ENCODE measurements at regions not wholly inside any gene's neighbourhood (a gene's known extent, or its start where the extent isn't known, plus 50 kb on each side); places are given as distances from the start of the nearest gene placed in this dataset.
"Not testable (repeated sequence)": the region's sequence is repeated elsewhere in the genome, so short reads cannot be mapped to it uniquely, and the experiment has no call there.

- DNase-seq (ENCODE audit: low read depth in 1 of 2, low spot score in 1 of 2) = no peak
- H3K27me3 ChIP-seq (ENCODE audit: insufficient read depth, poor library complexity, severe bottlenecking) = no peaks in the 10 kb centered on the region
- H3K27ac ChIP-seq (replicated peaks) = no peak overlapping the region
- TF ChIP-seq CTCF (IDR thresholded peaks at IDR 0.05; ENCODE audit: insufficient read depth, low read length) (no peak), GABPA (IDR thresholded peaks at IDR 0.05; ENCODE audit: low read depth) (no peak), POLR2AphosphoS5 (IDR thresholded peaks at IDR 0.05; ENCODE audit: low read depth) (no peak), REST (IDR thresholded peaks at IDR 0.05; ENCODE audit: insufficient replicate concordance, low read depth) (no peak)
- no peak overlapping the region for H3K4me3 ChIP-seq (replicated peaks; ENCODE audit: insufficient read depth, low read length)
These were observed 635.5 kb downstream of the SLC16A7 start for GRCh38 chr12:60231303-60231702.

- H3K4me3 ChIP-seq (replicated peaks; ENCODE audit: insufficient read depth, low read length) = no peak overlapping the region
- H3K27ac ChIP-seq (replicated peaks) = no peak overlapping the region
- TF ChIP-seq REST (IDR thresholded peaks at IDR 0.05; ENCODE audit: insufficient replicate concordance, low read depth) (no peak), CTCF (IDR thresholded peaks at IDR 0.05; ENCODE audit: insufficient read depth, low read length) (no peak), GABPA (IDR thresholded peaks at IDR 0.05; ENCODE audit: low read depth) (no peak), SPI1 (IDR thresholded peaks at IDR 0.05; ENCODE audit: borderline replicate concordance, low read depth) (no peak), POLR2AphosphoS5 (IDR thresholded peaks at IDR 0.05; ENCODE audit: low read depth) (no peak)
- DNase-seq (ENCODE audit: low read depth in 1 of 2, low spot score in 1 of 2) = no peak
- H3K27me3 ChIP-seq (ENCODE audit: insufficient read depth, poor library complexity, severe bottlenecking) = no peaks in the 10 kb centered on the region
These were observed 636.4 kb downstream of the SLC16A7 start for GRCh38 chr12:60231976-60232907.

GRCh38 chr12:60234611-60235195 lies 638.9 kb downstream of the SLC16A7 start:
- not testable (repeated sequence) for H3K4me3 ChIP-seq (replicated peaks; ENCODE audit: insufficient read depth, low read length); DNase-seq (ENCODE audit: low read depth in 1 of 2, low spot score in 1 of 2); H3K27me3 ChIP-seq (ENCODE audit: insufficient read depth, poor library complexity, severe bottlenecking); H3K27ac ChIP-seq (replicated peaks)

- no peak for DNase-seq (ENCODE audit: low read depth in 1 of 2, low spot score in 1 of 2)
- Histone ChIP-seq H3K27me3 (ENCODE audit: insufficient read depth, poor library complexity, severe bottlenecking) (no peaks in the 10 kb centered on the region), H3K27ac (replicated peaks) (no peak overlapping the region), H3K4me3 (replicated peaks; ENCODE audit: insufficient read depth, low read length) (no peak overlapping the region)
- no peak for TF ChIP-seq POLR2AphosphoS5 (IDR thresholded peaks at IDR 0.05; ENCODE audit: low read depth)
These were observed 639.4 kb downstream of the SLC16A7 start for GRCh38 chr12:60235261-60235660.

- H3K4me3 ChIP-seq (replicated peaks; ENCODE audit: insufficient read depth, low read length); H3K27ac ChIP-seq (replicated peaks); H3K27me3 ChIP-seq (ENCODE audit: insufficient read depth, poor library complexity, severe bottlenecking); DNase-seq (ENCODE audit: low read depth in 1 of 2, low spot score in 1 of 2): not testable (repeated sequence)
These were observed 640.6 kb downstream of the SLC16A7 start for GRCh38 chr12:60236416-60236815.
